ENCODE measurements at regions not wholly inside any gene's neighbourhood (a gene's known extent, or its start where the extent isn't known, plus 50 kb on each side); places are given as distances from the start of the nearest gene placed in this dataset.

DNA sequence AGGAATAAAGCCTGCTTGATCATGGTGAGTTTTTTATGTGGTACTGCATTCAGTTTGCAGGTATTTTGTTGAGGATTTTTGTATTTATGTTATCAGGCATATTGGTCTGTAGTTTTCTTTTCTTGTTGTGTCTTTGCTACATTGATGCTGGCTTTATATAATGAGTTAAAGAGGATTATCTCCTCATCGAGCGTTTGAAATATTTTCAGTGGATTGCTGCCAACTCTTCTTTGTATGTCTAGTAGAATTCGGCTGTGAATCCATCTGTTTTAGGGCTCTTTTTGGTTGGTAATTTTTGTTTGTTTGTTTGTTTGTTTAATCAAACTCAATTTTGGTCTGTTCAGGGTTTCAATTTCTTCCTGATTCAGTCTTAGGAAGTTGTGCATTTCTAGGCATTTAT is 758.4 kb downstream of the KCNA4 start:
- TF ChIP-seq, protein P1, sequence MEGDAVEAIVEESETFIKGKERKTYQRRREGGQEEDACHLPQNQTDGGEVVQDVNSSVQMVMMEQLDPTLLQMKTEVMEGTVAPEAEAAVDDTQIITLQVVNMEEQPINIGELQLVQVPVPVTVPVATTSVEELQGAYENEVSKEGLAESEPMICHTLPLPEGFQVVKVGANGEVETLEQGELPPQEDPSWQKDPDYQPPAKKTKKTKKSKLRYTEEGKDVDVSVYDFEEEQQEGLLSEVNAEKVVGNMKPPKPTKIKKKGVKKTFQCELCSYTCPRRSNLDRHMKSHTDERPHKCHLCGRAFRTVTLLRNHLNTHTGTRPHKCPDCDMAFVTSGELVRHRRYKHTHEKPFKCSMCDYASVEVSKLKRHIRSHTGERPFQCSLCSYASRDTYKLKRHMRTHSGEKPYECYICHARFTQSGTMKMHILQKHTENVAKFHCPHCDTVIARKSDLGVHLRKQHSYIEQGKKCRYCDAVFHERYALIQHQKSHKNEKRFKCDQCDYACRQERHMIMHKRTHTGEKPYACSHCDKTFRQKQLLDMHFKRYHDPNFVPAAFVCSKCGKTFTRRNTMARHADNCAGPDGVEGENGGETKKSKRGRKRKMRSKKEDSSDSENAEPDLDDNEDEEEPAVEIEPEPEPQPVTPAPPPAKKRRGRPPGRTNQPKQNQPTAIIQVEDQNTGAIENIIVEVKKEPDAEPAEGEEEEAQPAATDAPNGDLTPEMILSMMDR (IDR thresholded peaks at IDR 0.05; ENCODE audit: low read depth, low read length): no peak
- no peak overlapping the region for H3K4me3 ChIP-seq (replicated peaks in 1 of 2; ENCODE audit: low read depth in 2 of 2, low read length in 2 of 2)
- no peak for DNase-seq (ENCODE audit: low read depth in 2 of 2)

DNA sequence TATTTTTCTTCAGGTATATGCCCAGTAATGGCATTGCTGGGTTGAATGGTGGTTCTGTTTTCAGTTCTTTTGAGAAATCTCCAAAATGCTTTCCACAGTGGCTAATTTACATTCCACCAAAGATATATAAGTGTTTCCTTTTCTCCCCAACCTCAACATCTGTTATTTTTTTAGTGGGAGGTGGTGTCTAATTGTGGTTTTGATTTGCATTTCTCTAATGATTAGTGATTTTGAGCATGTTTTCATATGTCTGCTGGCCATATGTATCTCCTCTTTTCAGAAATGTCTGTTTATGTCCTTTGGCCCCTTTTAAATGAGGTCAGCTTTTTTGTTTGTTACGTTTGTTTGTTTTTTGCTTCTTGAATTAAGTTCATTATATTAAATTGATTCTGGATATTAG is 760.2 kb downstream of the KCNA4 start:
- H3K4me3 ChIP-seq (replicated peaks in 1 of 2; ENCODE audit: low read depth in 2 of 2, low read length in 2 of 2): no peak overlapping the region
- TF ChIP-seq, protein P1 (IDR thresholded peaks at IDR 0.05; ENCODE audit: low read depth, low read length): no peak
- no peak for DNase-seq (ENCODE audit: low read depth in 2 of 2)

GRCh38 chr11:29255401-29255800 is 761.4 kb downstream of the KCNA4 start:
- H3K4me3 ChIP-seq (replicated peaks in 1 of 2; ENCODE audit: low read depth in 2 of 2, low read length in 2 of 2): no peak overlapping the region
- TF ChIP-seq, protein P1 (IDR thresholded peaks at IDR 0.05; ENCODE audit: low read depth, low read length): no peak

GRCh38 chr11:29251738-29252137 is 765.1 kb downstream of the KCNA4 start:
- DNase-seq (ENCODE audit: low read depth in 2 of 2): no peak
- H3K4me3 ChIP-seq (replicated peaks in 1 of 2; ENCODE audit: low read depth in 2 of 2, low read length in 2 of 2): no peak overlapping the region
- TF ChIP-seq, protein P1 (IDR thresholded peaks at IDR 0.05; ENCODE audit: low read depth, low read length): no peak

More at GRCh38 chr11:29255401-29255800, 761.4 kb downstream of the KCNA4 start:
- peak in 1 of 2 donors; percentile 13 for DNase-seq (ENCODE audit: low read depth in 2 of 2)

DNA sequence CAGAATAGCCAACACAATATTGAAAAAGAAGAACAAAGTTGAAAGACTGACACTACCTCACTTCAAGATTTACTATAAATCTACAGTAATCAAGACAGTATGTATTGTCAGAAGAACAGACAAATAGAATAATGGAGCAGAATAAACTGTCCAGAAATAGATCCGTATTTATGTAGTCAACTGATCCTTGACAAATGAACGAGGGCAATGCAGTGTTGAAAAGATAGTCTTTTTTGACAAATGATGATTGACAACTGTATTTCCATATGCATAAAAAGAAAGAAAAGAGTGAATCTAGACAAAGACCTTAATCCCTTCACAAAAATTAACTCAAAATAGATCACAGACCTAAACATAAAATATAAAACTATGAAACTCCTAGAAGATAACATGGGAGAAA is 767.1 kb downstream of the KCNA4 start:
- DNase-seq (ENCODE audit: low read depth in 2 of 2): no peak
- H3K4me3 ChIP-seq (replicated peaks in 1 of 2; ENCODE audit: low read depth in 2 of 2, low read length in 2 of 2): no peak overlapping the region
- TF ChIP-seq, protein P1 (IDR thresholded peaks at IDR 0.05; ENCODE audit: low read depth, low read length): no peak

- DNase-seq (ENCODE audit: low read depth in 2 of 2): no peak
- TF ChIP-seq, protein P1 (IDR thresholded peaks at IDR 0.05; ENCODE audit: low read depth, low read length): no peak
- no peak overlapping the region for H3K4me3 ChIP-seq (replicated peaks in 1 of 2; ENCODE audit: low read depth in 2 of 2, low read length in 2 of 2)
Measured at GRCh38 chr11:29244355-29244754, 772.5 kb downstream of the KCNA4 start.

DNA sequence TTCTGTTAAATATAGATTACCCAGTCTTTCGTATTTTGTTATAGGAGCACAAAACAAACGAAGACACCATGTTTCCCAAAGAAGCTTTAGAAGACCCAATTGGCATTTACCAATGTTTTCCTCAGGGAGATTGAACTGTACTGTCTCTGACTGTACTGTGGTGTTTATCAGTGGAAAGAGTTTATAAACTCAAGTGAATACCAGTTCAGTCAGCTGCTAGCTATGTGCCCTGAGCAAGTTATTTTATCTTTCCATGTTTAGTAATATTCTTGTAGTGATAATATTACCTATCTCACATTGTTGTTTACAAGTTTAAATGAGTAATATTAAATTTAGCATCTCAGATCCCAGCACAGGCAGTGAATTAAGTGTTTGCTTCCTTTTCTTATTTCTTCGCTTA is 773.2 kb downstream of the KCNA4 start:
- H3K4me3 ChIP-seq (replicated peaks in 1 of 2; ENCODE audit: low read depth in 2 of 2, low read length in 2 of 2): no peak overlapping the region
- peak in 1 of 2 donors; percentile 10 for DNase-seq (ENCODE audit: low read depth in 2 of 2)
- TF ChIP-seq, protein P1 (IDR thresholded peaks at IDR 0.05; ENCODE audit: low read depth, low read length): no peak
